AG09309 (cell line): ENCODE measurements at regions not wholly inside any gene's neighbourhood (a gene's known extent, or its start where the extent isn't known, plus 50 kb on each side); places are given as distances from the start of the nearest gene placed in this dataset.
A peak's percentile ranks its signal among the peaks of the same experiment; 100 is the strongest.

Source experiments
- DNase-seq: peaks from one replicate; pipeline ENCODE4 v3.0.0-alpha.2; 2010; ENCODE audit warnings: low read depth
- H3K4me3 ChIP-seq: 2 replicates; pipeline ENCODE4 v1.5.1; 2011; ENCODE audit warnings: mild to moderate bottlenecking, low read depth, low read length, moderate library complexity; ENCODE audit not compliant: control insufficient read depth
- CTCF ChIP-seq: IDR thresholded peaks from 2 replicates; pipeline ENCODE4 v1.5.1; 2011; ENCODE audit warnings: mild to moderate bottlenecking, low read depth, low read length, inconsistent platforms; ENCODE audit not compliant: insufficient read depth, control insufficient read depth; ENCODE audit errors: missing control alignments

- TF ChIP-seq CTCF = no peak
- no peak overlapping the region for H3K4me3 ChIP-seq
- no peak for DNase-seq
Observed at GRCh38 chr21:38995071-38995669, 188.1 kb downstream of the PSMG1 start.

GRCh38 chr21:38994042-38994441, 188.3 kb downstream of the ETS2 start:
- no peak for DNase-seq
- no peak for TF ChIP-seq CTCF

GRCh38 chr21:38993561-38993960, 187.8 kb downstream of the ETS2 start:
- DNase-seq = peak; percentile 61
- TF ChIP-seq CTCF = no peak
- no peak overlapping the region for H3K4me3 ChIP-seq

More at GRCh38 chr21:38994042-38994441, 188.3 kb downstream of the ETS2 start:
- no peak overlapping the region for H3K4me3 ChIP-seq

- DNase-seq = no peak
- TF ChIP-seq CTCF = no peak
- H3K4me3 ChIP-seq = no peak overlapping the region
Observed at GRCh38 chr21:38992737-38993136, 187.0 kb downstream of the ETS2 start.

- TF ChIP-seq CTCF = no peak
- no peak for DNase-seq
- H3K4me3 ChIP-seq = no peak overlapping the region
Observed at GRCh38 chr21:38990424-38990794, 184.7 kb downstream of the ETS2 start.

- H3K4me3 ChIP-seq = no peak overlapping the region
- no peak for TF ChIP-seq CTCF
- DNase-seq = peak; percentile 55
Observed at GRCh38 chr21:38989745-38990423, 184.2 kb downstream of the ETS2 start.
